Endothelial cell (in vitro differentiated cells): ENCODE measurements at regions not wholly inside any gene's neighbourhood (a gene's known extent, or its start where the extent isn't known, plus 50 kb on each side); places are given as distances from the start of the nearest gene placed in this dataset.
A peak's percentile ranks its signal among the peaks of the same experiment; 100 is the strongest.

Experiments used
- DNase-seq: peaks from one replicate; pipeline ENCODE4 v3.0.0; 2021; ENCODE audit warnings: low spot score
- H3K27ac Mint-ChIP-seq: one replicate; pipeline ENCODE4 v1.8.0; 2021; ENCODE audit warnings: mixed read lengths, inconsistent platforms; ENCODE audit not compliant: unreplicated experiment
- H3K27me3 Mint-ChIP-seq: one replicate; pipeline ENCODE4 v1.8.0; 2021; ENCODE audit warnings: mild to moderate bottlenecking, moderate library complexity, mixed read lengths, inconsistent platforms; ENCODE audit not compliant: unreplicated experiment
- H3K36me3 Mint-ChIP-seq: one replicate; pipeline ENCODE4 v1.8.0; 2021; ENCODE audit warnings: mild to moderate bottlenecking, low read depth, mixed read lengths, inconsistent platforms; ENCODE audit not compliant: unreplicated experiment
- H3K4me1 Mint-ChIP-seq: one replicate; pipeline ENCODE4 v1.8.0; 2021; ENCODE audit warnings: mild to moderate bottlenecking, mixed read lengths, inconsistent platforms; ENCODE audit not compliant: unreplicated experiment
- H3K4me3 Mint-ChIP-seq: one replicate; pipeline ENCODE4 v1.8.0; 2021; ENCODE audit warnings: mild to moderate bottlenecking, mixed read lengths, inconsistent platforms; ENCODE audit not compliant: unreplicated experiment
- H3K9me3 Mint-ChIP-seq: one replicate; pipeline ENCODE4 v1.8.0; 2021; ENCODE audit warnings: mixed read lengths, inconsistent platforms; ENCODE audit not compliant: unreplicated experiment
- CTCF ChIP-seq: fragments of 200-600 bp; sonication (generic); IDR thresholded peaks from one replicate; pipeline ENCODE4 v1.5.0; 2021; ENCODE audit warnings: antibody characterized with exemption; ENCODE audit not compliant: unreplicated experiment

GRCh38 chr22:48511781-48512327 is 1315.8 kb downstream of the BRD1 start:
- DNase-seq = no peak
- Mint-ChIP-seq H3K9me3 (no peaks in the 10 kb centered on the region), H3K36me3 (no peaks in the 10 kb centered on the region), H3K27me3 (peaks cover 3% of the 10 kb centered on the region), H3K27ac (no peak overlapping the region), H3K4me3 (no peak overlapping the region), H3K4me1 (peaks cover 7% of the 10 kb centered on the region)
- no peak for TF ChIP-seq CTCF

GRCh38 chr22:48511211-48511610 is 1316.5 kb downstream of the BRD1 start:
- H3K36me3 Mint-ChIP-seq = no peaks in the 10 kb centered on the region
- no peak for TF ChIP-seq CTCF

GRCh38 chr22:48510599-48510998 is 1317.1 kb downstream of the BRD1 start:
- no peak for TF ChIP-seq CTCF
- H3K4me1 Mint-ChIP-seq = peaks cover 7% of the 10 kb centered on the region
- H3K36me3 Mint-ChIP-seq = no peaks in the 10 kb centered on the region
- no peaks in the 10 kb centered on the region for H3K9me3 Mint-ChIP-seq
- H3K4me3 Mint-ChIP-seq = no peak overlapping the region
- H3K27me3 Mint-ChIP-seq = peaks cover 4% of the 10 kb centered on the region
- DNase-seq = no peak
- peak overlapping the region; percentile 9 for H3K27ac Mint-ChIP-seq

More at GRCh38 chr22:48511211-48511610, 1316.5 kb downstream of the BRD1 start:
- no peak for DNase-seq
- peaks cover 4% of the 10 kb centered on the region for H3K27me3 Mint-ChIP-seq
- H3K4me1 Mint-ChIP-seq = peaks cover 7% of the 10 kb centered on the region
- H3K9me3 Mint-ChIP-seq = no peaks in the 10 kb centered on the region
- H3K4me3 Mint-ChIP-seq = no peak overlapping the region
- no peak overlapping the region for H3K27ac Mint-ChIP-seq

GRCh38 chr22:48507595-48508350 is 1319.9 kb downstream of the BRD1 start:
- TF ChIP-seq CTCF = peak; percentile 21
- H3K4me3 Mint-ChIP-seq = no peak overlapping the region
- peaks cover 2% of the 10 kb centered on the region for H3K27me3 Mint-ChIP-seq
- H3K9me3 Mint-ChIP-seq = no peaks in the 10 kb centered on the region
- H3K27ac Mint-ChIP-seq = no peak overlapping the region
- peaks cover 7% of the 10 kb centered on the region for H3K4me1 Mint-ChIP-seq
- no peak for DNase-seq
- H3K36me3 Mint-ChIP-seq = no peaks in the 10 kb centered on the region

- Mint-ChIP-seq H3K27me3 (peaks cover 2% of the 10 kb centered on the region), H3K4me1 (peaks cover 7% of the 10 kb centered on the region), H3K4me3 (no peak overlapping the region), H3K9me3 (no peaks in the 10 kb centered on the region), H3K36me3 (no peaks in the 10 kb centered on the region), H3K27ac (no peak overlapping the region)
- DNase-seq = no peak
- TF ChIP-seq CTCF = no peak
These were observed 1320.5 kb downstream of the BRD1 start for GRCh38 chr22:48507171-48507570.
